ENCODE measurements at regions not wholly inside any gene's neighbourhood (a gene's known extent, or its start where the extent isn't known, plus 50 kb on each side); places are given as distances from the start of the nearest gene placed in this dataset.
"Not testable (repeated sequence)": the region's sequence is repeated elsewhere in the genome, so short reads cannot be mapped to it uniquely, and the experiment has no call there.

- DNase-seq = no peak
These were observed 83.5 kb upstream of the LUZP2 start for GRCh38 chr11:24413391-24413790.

GRCh38 chr11:24415955-24416636, 80.8 kb upstream of the LUZP2 start:
- not testable (repeated sequence) for DNase-seq

GRCh38 chr11:24421766-24422165, 75.1 kb upstream of the LUZP2 start:
- no peak for DNase-seq

GRCh38 chr11:24422376-24422775, 74.5 kb upstream of the LUZP2 start:
- no peak for DNase-seq

- DNase-seq = no peak
These were observed 59.7 kb upstream of the LUZP2 start for GRCh38 chr11:24437123-24437522.
